ENCODE measurements at regions not wholly inside any gene's neighbourhood (a gene's known extent, or its start where the extent isn't known, plus 50 kb on each side); places are given as distances from the start of the nearest gene placed in this dataset.

GRCh38 chr2:242038166-242038927 lies 168.8 kb downstream of the RTP5 start:
- peaks cover 13 to 23% of the 10 kb centered on the region in 2 experiments for H3K4me1 Mint-ChIP-seq
- no peak overlapping the region for H2BK120ac ChIP-seq (ENCODE audit: low read depth, low read length, poor library complexity, severe bottlenecking)
- H3K27ac ChIP-seq (ENCODE audit: insufficient read length, low read depth, low read length): no peak overlapping the region
- H4K5ac ChIP-seq (ENCODE audit: insufficient read length, low read depth, low read length): no peak overlapping the region
- H3K4me1 ChIP-seq (ENCODE audit: insufficient read depth, low read length): no peaks in the 10 kb centered on the region
- H3K23ac ChIP-seq (ENCODE audit: insufficient read length, low read depth, low read length): no peak overlapping the region
- no peak overlapping the region for H2BK20ac ChIP-seq (ENCODE audit: low read depth, low read length, poor library complexity, severe bottlenecking)
- H3K23me2 ChIP-seq (ENCODE audit: insufficient read length, low read depth, low read length, poor library complexity, severe bottlenecking): no peaks in the 10 kb centered on the region
- no peak overlapping the region for H2BK5ac ChIP-seq (ENCODE audit: insufficient read length, low read length)
- H3K4ac ChIP-seq (ENCODE audit: low read depth, low read length): no peak overlapping the region
- no peak overlapping the region for H3T11ph ChIP-seq (ENCODE audit: low read length)
- no peak overlapping the region for H4K8ac ChIP-seq (replicated peaks; ENCODE audit: insufficient read length, low read depth, low read length)
- no peak overlapping the region for H3K18ac ChIP-seq (ENCODE audit: insufficient read length, low read depth, low read length)
- no peak overlapping the region for H3K4me3 Mint-ChIP-seq
- H3K14ac ChIP-seq (ENCODE audit: insufficient read depth, low read length): no peak overlapping the region
- H3K79me1 ChIP-seq (ENCODE audit: insufficient read depth, low read depth, low read length, poor library complexity, severe bottlenecking): no peaks in the 10 kb centered on the region
- whole genome bisulfite sequencing (ENCODE audit: extremely low coverage, insufficient read length, low lambda C conversion rate): no CpG with 5 or more reads among the region's 20 CpGs
- H2AFZ ChIP-seq (ENCODE audit: low read length): no peak overlapping the region
- no peak overlapping the region for H3K4me2 ChIP-seq (ENCODE audit: insufficient read depth, insufficient read length, low read length)
- no peak for TF ChIP-seq CTCF (conservative IDR thresholded peaks at IDR 0.05)
- no peak overlapping the region for H2BK12ac ChIP-seq (ENCODE audit: insufficient read length, low read depth, low read length)
- peaks cover 4% of the 10 kb centered on the region; the same call in 1 of the 2 replicates for H3K27me3 ChIP-seq (ENCODE audit: insufficient read depth, low read length)
- H4K91ac ChIP-seq (ENCODE audit: insufficient read length, low read depth, low read length): no peak overlapping the region
- H2AK5ac ChIP-seq (ENCODE audit: insufficient read length, low read length): no peak overlapping the region
- peaks cover 0 to 2% (median 0%) of the 10 kb centered on the region in 3 experiments; a peak in 1 of 7 replicates for H3K36me3 Mint-ChIP-seq (ENCODE audit: insufficient read depth in 1 of 3, low read depth in 3 of 3)
- peak; percentile 20 for DNase-seq
- H3K27ac Mint-ChIP-seq: no peak overlapping the region
- no peak overlapping the region for H3K9ac ChIP-seq (ENCODE audit: extremely low read depth, insufficient read length, low read length)
- H3K27me3 Mint-ChIP-seq (ENCODE audit: low read depth): peaks cover 99% of the 10 kb centered on the region
- H3K9me3 ChIP-seq (ENCODE audit: control insufficient read depth, low read depth, low read length): no peaks in the 10 kb centered on the region
- H2BK15ac ChIP-seq (ENCODE audit: low read depth, low read length): no peak overlapping the region
- no peak overlapping the region for H3K56ac ChIP-seq (ENCODE audit: insufficient read length, low read depth, low read length)
- no peaks in the 10 kb centered on the region for H3K79me2 ChIP-seq (ENCODE audit: insufficient read depth, low read length)
- H3K9me3 Mint-ChIP-seq: peaks cover 0 to 9% of the 10 kb centered on the region in 2 experiments; a peak in 3 of 5 replicates
- H4K20me1 ChIP-seq (ENCODE audit: control insufficient read depth, insufficient read depth, insufficient read length): peaks cover 2% of the 10 kb centered on the region
